ENCODE measurements at regions not wholly inside any gene's neighbourhood (a gene's known extent, or its start where the extent isn't known, plus 50 kb on each side); places are given as distances from the start of the nearest gene placed in this dataset.

- TF ChIP-seq POLR2A (IDR thresholded peaks at IDR 0.05; ENCODE audit: low read depth, low read length) = no peak
- no peak for FAIRE-seq
- DNase-seq (ENCODE audit: insufficient read length, low spot score) = no peak
These were observed 313.6 kb downstream of the OLFM3 start for GRCh38 chr1:101683136-101683535.

- TF ChIP-seq POLR2A (IDR thresholded peaks at IDR 0.05; ENCODE audit: low read depth, low read length) = no peak
- FAIRE-seq (no peak), DNase-seq (ENCODE audit: insufficient read length, low spot score) (no peak)
These were observed 313.2 kb downstream of the OLFM3 start for GRCh38 chr1:101683561-101683960.

- no peak for FAIRE-seq
- TF ChIP-seq POLR2A (IDR thresholded peaks at IDR 0.05; ENCODE audit: low read depth, low read length) = no peak
- DNase-seq (ENCODE audit: insufficient read length, low spot score) = no peak
These were observed 299.7 kb downstream of the OLFM3 start for GRCh38 chr1:101697072-101697471.

- FAIRE-seq (no peak), DNase-seq (ENCODE audit: insufficient read length, low spot score) (no peak)
- no peak for TF ChIP-seq POLR2A (IDR thresholded peaks at IDR 0.05; ENCODE audit: low read depth, low read length)
These were observed 298.0 kb downstream of the OLFM3 start for GRCh38 chr1:101698681-101699080.

GRCh38 chr1:101704895-101705294 lies 291.8 kb downstream of the OLFM3 start:
- no peak for TF ChIP-seq POLR2A (IDR thresholded peaks at IDR 0.05; ENCODE audit: low read depth, low read length)
- DNase-seq (ENCODE audit: insufficient read length, low spot score) (no peak), FAIRE-seq (no peak)

GRCh38 chr1:101706366-101706765 lies 290.4 kb downstream of the OLFM3 start:
- no peak for FAIRE-seq
- DNase-seq (ENCODE audit: insufficient read length, low spot score) = no peak
- TF ChIP-seq POLR2A (IDR thresholded peaks at IDR 0.05; ENCODE audit: low read depth, low read length) = no peak

GRCh38 chr1:101709721-101710120 lies 287.0 kb downstream of the OLFM3 start:
- no peak for DNase-seq (ENCODE audit: insufficient read length, low spot score)
- no peak for TF ChIP-seq POLR2A (IDR thresholded peaks at IDR 0.05; ENCODE audit: low read depth, low read length)
- no peak for FAIRE-seq

GRCh38 chr1:101713760-101714159 lies 283.0 kb downstream of the OLFM3 start:
- FAIRE-seq (no peak), DNase-seq (ENCODE audit: insufficient read length, low spot score) (no peak)
- TF ChIP-seq POLR2A (IDR thresholded peaks at IDR 0.05; ENCODE audit: low read depth, low read length) = no peak

GRCh38 chr1:101723415-101723814 lies 273.3 kb downstream of the OLFM3 start:
- DNase-seq (ENCODE audit: insufficient read length, low spot score) = no peak
- TF ChIP-seq POLR2A (IDR thresholded peaks at IDR 0.05; ENCODE audit: low read depth, low read length) = no peak
- no peak for FAIRE-seq

- no peak for DNase-seq (ENCODE audit: insufficient read length, low spot score)
- no peak for FAIRE-seq
These were observed 268.7 kb downstream of the OLFM3 start for GRCh38 chr1:101728029-101728428.

GRCh38 chr1:101730559-101730958 lies 266.2 kb downstream of the OLFM3 start:
- DNase-seq (ENCODE audit: insufficient read length, low spot score) (no peak), FAIRE-seq (no peak)
- no peak for TF ChIP-seq POLR2A (IDR thresholded peaks at IDR 0.05; ENCODE audit: low read depth, low read length)

More at GRCh38 chr1:101728029-101728428, 268.7 kb downstream of the OLFM3 start:
- no peak for TF ChIP-seq POLR2A (IDR thresholded peaks at IDR 0.05; ENCODE audit: low read depth, low read length)

GRCh38 chr1:101732261-101732660 lies 264.5 kb downstream of the OLFM3 start:
- FAIRE-seq (no peak), DNase-seq (ENCODE audit: insufficient read length, low spot score) (no peak)
- no peak for TF ChIP-seq POLR2A (IDR thresholded peaks at IDR 0.05; ENCODE audit: low read depth, low read length)

GRCh38 chr1:101733340-101733739 lies 263.4 kb downstream of the OLFM3 start:
- FAIRE-seq (no peak), DNase-seq (ENCODE audit: insufficient read length, low spot score) (no peak)
- no peak for TF ChIP-seq POLR2A (IDR thresholded peaks at IDR 0.05; ENCODE audit: low read depth, low read length)

- DNase-seq (ENCODE audit: insufficient read length, low spot score) = no peak
- no peak for FAIRE-seq
- TF ChIP-seq POLR2A (IDR thresholded peaks at IDR 0.05; ENCODE audit: low read depth, low read length) = no peak
These were observed 258.3 kb downstream of the OLFM3 start for GRCh38 chr1:101738475-101738874.

GRCh38 chr1:101739146-101739545 lies 257.6 kb downstream of the OLFM3 start:
- FAIRE-seq (no peak), DNase-seq (ENCODE audit: insufficient read length, low spot score) (no peak)
- no peak for TF ChIP-seq POLR2A (IDR thresholded peaks at IDR 0.05; ENCODE audit: low read depth, low read length)

GRCh38 chr1:101739826-101740330 lies 256.8 kb downstream of the OLFM3 start:
- no peak for DNase-seq (ENCODE audit: insufficient read length, low spot score)
- no peak for FAIRE-seq
- no peak for TF ChIP-seq POLR2A (IDR thresholded peaks at IDR 0.05; ENCODE audit: low read depth, low read length)

Data from H54 (cell line).